HL-60 (cell line): ENCODE measurements at regions not wholly inside any gene's neighbourhood (a gene's known extent, or its start where the extent isn't known, plus 50 kb on each side); places are given as distances from the start of the nearest gene placed in this dataset.

Source experiments
- CTCF ChIP-seq: IDR thresholded peaks from one replicate; pipeline ENCODE4 v1.5.1; 2011; ENCODE audit warnings: low read length, control low read depth, inconsistent platforms; ENCODE audit not compliant: insufficient read depth
- SPI1 ChIP-seq: IDR thresholded peaks from 2 replicates; pipeline ENCODE4 v1.6.1; 2012; ENCODE audit warnings: low read depth, mild to moderate bottlenecking, borderline replicate concordance

DNA sequence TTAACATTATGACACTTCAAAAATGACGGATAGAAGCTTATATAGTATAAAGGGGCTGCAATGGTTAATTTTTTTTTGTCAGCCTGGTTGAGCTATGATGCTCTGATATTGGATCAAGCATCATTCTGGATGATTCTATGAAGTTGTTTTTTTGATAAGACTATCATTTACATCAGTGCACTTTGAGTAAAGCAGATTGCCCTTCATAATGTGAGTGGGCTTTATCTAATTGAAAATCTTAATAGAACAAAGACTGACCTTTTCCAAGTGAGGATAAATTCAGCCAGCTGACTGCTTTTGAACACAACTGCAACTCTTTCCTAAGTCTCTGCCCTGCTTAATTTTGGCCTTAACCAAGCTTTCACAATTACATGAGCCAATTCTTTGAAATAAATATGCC lies 1476.2 kb downstream of the NCAM2 start:
- TF ChIP-seq SPI1 (no peak), CTCF (no peak)
